Choroid plexus epithelial cell (primary cell): ENCODE measurements at regions not wholly inside any gene's neighbourhood (a gene's known extent, or its start where the extent isn't known, plus 50 kb on each side); places are given as distances from the start of the nearest gene placed in this dataset.
A peak's percentile ranks its signal among the peaks of the same experiment; 100 is the strongest.
"Not testable (repeated sequence)": the region's sequence is repeated elsewhere in the genome, so short reads cannot be mapped to it uniquely, and the experiment has no call there.

Source experiments
- DNase-seq: peaks from one replicate; pipeline ENCODE4 v3.0.0-alpha.2; 2010; ENCODE audit warnings: low read depth
- H3K4me3 ChIP-seq: 2 replicates; pipeline ENCODE4 v1.5.1; 2011; ENCODE audit warnings: low read depth, mild to moderate bottlenecking, control low read depth, low read length, moderate library complexity
- TF ChIP-seq, protein P1 (sequence below): conservative IDR thresholded peaks from 2 replicates; pipeline ENCODE4 v1.5.1; 2011; ENCODE audit warnings: low read depth, mild to moderate bottlenecking, control low read depth, inconsistent platforms, low read length, moderate library complexity

DNA sequence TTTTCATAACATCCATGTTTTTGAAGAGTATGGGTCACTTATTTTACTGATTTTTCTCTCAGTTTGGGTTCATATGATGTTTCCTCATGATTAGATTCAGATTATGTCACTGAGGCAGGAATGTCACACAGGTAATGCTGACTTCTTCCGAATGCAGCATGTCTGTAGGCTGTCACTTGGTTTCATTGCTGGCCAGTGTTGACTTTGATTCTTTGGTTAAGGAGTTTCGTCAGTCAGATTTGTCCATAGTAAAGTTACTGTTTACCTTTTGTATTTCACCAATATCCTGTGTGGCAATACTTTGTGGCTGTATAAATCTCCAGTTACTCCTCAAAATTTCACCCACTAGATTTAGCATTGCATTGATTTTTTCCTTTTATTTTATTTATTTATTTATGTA lies 105.6 kb downstream of the MRPL57 start:
- no peak for DNase-seq

DNA sequence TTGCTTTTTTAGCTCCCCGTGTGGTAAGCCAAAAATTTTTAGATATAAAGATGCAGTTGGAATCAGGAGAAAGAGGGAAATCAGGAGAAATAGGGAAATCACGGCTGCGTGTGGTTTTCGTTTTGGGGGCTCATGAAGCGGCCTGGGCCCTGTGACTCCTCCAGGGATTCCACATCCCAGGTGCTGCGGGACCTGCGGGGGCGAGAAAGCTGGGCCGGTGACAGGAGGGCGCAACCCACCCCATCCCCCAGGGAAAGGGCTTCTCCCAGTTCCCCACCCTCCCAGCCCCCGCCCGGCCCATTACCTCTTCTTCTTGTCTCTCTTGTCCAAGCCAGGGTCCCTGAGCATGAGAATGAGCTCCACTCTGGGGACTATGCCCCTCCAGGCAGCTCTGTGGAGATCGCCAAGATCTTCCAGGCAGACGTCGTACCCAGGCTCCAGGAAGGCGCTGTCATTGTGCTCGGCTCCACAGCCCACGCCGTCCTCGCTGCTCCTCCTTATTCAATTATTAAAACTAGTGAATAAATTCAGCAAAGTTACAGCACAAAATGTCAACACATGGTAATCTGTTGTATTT lies 111.0 kb downstream of the MRPL57 start:
- TF ChIP-seq, protein P1, sequence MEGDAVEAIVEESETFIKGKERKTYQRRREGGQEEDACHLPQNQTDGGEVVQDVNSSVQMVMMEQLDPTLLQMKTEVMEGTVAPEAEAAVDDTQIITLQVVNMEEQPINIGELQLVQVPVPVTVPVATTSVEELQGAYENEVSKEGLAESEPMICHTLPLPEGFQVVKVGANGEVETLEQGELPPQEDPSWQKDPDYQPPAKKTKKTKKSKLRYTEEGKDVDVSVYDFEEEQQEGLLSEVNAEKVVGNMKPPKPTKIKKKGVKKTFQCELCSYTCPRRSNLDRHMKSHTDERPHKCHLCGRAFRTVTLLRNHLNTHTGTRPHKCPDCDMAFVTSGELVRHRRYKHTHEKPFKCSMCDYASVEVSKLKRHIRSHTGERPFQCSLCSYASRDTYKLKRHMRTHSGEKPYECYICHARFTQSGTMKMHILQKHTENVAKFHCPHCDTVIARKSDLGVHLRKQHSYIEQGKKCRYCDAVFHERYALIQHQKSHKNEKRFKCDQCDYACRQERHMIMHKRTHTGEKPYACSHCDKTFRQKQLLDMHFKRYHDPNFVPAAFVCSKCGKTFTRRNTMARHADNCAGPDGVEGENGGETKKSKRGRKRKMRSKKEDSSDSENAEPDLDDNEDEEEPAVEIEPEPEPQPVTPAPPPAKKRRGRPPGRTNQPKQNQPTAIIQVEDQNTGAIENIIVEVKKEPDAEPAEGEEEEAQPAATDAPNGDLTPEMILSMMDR = no peak
- DNase-seq = no peak
- no peak overlapping the region for H3K4me3 ChIP-seq

More for the DNA sequence above, 105.6 kb downstream of the MRPL57 start:
- H3K4me3 ChIP-seq = no peak overlapping the region
- TF ChIP-seq, protein P1 = no peak

DNA sequence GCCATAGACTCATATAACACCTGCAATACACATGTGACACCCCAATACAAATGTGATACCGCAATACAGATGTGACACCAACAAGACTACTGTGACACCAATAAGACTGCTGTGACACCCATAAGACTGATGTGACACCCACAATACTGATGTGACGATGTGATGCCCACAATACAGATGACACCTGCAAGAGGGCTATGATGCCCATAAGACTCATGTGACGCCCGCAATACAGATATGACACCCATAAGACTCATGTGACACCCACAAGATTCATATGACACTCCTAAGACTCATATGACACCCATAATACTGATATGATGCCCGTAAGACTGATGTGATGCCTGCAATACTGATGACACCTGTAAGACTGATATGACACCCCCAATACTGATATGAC lies 113.0 kb downstream of the MRPL57 start:
- TF ChIP-seq, protein P1 = no peak
- no peak for DNase-seq
- no peak overlapping the region for H3K4me3 ChIP-seq

DNA sequence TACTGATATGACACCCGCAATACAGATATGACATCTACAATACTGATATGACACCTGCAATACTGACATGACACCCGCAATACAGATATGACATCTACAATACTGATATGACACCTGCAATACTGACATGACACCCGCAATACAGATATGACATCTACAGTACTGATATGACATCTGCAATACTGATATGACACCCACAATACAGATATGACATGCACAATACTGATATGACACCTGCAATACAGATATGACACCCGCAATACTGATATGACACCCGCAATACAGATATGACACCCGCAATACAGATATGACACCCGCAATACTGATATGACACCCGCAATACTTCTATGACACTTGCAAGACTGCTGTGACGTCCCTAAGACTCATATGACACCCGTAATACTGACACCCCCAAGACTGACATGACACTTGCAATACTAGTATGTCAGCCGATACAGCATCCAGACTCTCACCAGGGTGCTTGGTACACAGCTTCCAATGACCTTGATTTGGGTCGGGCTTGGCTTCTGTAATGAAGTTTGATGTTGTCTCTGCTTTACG lies 114.1 kb downstream of the MRPL57 start:
- not testable (repeated sequence) for H3K4me3 ChIP-seq, DNase-seq

DNA sequence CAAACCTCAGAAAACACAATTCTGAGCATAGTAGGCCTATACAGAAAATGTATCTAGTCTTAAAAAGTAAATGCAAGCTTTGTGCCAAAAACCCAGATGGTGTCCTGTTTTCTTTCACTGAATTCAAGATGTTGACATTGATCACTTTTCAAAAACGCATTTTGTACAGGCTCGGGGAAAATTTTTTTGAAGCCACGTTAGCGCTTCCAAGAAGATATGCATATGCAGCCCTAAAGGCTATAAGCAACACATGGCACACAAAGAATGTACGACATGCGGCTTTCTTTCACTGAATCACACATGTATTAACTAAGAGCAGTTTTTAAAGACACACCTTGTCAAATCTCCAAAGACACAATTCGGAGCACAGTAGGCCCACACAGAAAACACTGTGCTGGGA lies 115.4 kb downstream of the MRPL57 start:
- TF ChIP-seq, protein P1 = no peak
- H3K4me3 ChIP-seq = no peak overlapping the region
- no peak for DNase-seq

DNA sequence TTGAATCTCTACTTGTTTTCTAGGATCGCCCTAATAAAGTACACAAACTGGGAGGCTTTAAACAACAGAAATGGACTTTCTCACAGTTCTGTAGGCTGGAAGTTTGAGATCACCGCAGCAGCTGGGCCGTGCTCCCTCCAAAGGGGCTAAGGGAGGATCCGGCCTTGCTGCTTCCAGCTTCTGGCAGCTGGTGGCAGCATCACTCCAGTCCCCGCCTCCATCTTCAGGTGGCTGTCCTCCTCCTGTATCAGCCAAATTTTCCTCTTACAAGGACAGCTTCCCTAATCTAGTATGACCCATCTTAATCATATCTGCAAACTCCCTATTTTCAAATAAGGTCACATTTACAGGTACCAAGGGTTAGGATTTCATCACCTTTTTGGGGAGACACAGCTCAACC lies 120.5 kb downstream of the MRPL57 start:
- H3K4me3 ChIP-seq = not testable (repeated sequence)
- DNase-seq = peak; percentile 68
- TF ChIP-seq, protein P1 = peak; percentile 65

DNA sequence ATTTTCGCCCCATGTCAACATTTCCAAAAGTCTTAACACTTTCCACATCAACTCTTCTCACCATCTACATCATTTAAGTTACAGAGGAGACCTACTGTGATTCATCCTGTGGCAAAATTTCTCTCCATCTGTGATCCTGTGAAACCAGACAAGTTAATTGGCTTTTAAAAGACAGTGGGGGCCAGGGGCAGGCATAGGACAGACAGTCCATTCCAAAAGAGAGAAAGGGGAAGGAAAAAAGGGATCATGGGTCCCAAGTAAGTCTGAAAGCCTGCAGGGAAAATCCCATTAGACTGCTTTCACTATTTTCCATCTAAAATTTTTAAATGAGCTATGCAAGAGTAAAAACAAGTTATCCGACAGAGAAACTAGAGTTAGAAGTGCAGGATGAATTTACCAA lies 121.0 kb downstream of the MRPL57 start:
- H3K4me3 ChIP-seq = peak overlapping the region; percentile 97
- TF ChIP-seq, protein P1 = no peak
- peak; percentile 12 for DNase-seq
